ENCODE measurements at regions not wholly inside any gene's neighbourhood (a gene's known extent, or its start where the extent isn't known, plus 50 kb on each side); places are given as distances from the start of the nearest gene placed in this dataset.

DNA sequence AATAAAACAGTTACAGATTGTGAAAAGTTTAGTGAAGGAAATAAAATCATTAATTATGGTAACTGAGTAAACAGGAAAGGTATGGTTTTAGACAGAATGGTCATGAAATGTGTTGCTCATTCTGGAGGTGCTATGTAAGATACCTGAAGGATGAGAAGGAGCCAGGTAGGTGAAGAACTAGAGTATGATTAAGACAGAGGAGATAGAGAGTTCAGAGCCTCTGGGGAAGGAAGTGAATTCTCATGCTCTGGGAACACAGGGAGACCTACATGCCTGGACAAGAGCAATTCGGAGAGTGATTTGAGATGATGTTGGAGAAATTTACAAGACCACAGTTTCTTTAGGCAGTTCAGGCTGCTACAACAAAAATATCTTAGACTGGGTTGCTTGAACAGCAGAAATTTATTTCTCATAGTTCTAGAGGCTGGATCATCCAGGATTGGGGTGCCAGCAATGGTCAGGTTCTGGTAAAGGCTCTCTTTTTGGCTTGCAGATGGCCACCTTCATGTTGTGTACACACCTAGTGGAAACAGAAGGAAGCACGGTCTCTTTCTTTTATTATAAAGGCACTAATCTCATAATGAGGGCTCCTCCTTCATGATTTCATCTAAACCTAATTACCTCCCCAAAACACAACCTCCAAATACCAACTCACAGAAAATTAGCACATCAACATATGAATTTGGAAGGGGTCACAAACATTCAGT is 1416.1 kb downstream of the PCDH7 start:
- Histone ChIP-seq H3K4me1 (ENCODE audit: insufficient read depth, low read length, poor library complexity, severe bottlenecking) (no peaks in the 10 kb centered on the region), H3K9me3 (ENCODE audit: insufficient read depth, low read depth, low read length) (no peaks in the 10 kb centered on the region), H3K9ac (ENCODE audit: low read depth, low read length, poor library complexity, severe bottlenecking) (no peak overlapping the region), H3K27me3 (ENCODE audit: insufficient read depth, low read length, poor library complexity, severe bottlenecking) (no peaks in the 10 kb centered on the region), H3K36me3 (ENCODE audit: insufficient read depth, low read length) (no peaks in the 10 kb centered on the region), H4K20me1 (ENCODE audit: insufficient read depth, low read length, poor library complexity, severe bottlenecking) (no peaks in the 10 kb centered on the region), H3K79me2 (ENCODE audit: insufficient read depth, low read length) (no peaks in the 10 kb centered on the region), H3K4me2 (ENCODE audit: low read depth, low read length, poor library complexity, severe bottlenecking) (no peak overlapping the region), H3K9me2 (replicated peaks; ENCODE audit: low read depth, low read length) (no peaks in the 10 kb centered on the region), H2AFZ (ENCODE audit: low read length) (no peak overlapping the region), H3F3A (ENCODE audit: low read depth) (no peaks in the 10 kb centered on the region), H3K4me3 (ENCODE audit: low read length, poor library complexity, severe bottlenecking) (no peak overlapping the region)
- TF ChIP-seq, protein P1, sequence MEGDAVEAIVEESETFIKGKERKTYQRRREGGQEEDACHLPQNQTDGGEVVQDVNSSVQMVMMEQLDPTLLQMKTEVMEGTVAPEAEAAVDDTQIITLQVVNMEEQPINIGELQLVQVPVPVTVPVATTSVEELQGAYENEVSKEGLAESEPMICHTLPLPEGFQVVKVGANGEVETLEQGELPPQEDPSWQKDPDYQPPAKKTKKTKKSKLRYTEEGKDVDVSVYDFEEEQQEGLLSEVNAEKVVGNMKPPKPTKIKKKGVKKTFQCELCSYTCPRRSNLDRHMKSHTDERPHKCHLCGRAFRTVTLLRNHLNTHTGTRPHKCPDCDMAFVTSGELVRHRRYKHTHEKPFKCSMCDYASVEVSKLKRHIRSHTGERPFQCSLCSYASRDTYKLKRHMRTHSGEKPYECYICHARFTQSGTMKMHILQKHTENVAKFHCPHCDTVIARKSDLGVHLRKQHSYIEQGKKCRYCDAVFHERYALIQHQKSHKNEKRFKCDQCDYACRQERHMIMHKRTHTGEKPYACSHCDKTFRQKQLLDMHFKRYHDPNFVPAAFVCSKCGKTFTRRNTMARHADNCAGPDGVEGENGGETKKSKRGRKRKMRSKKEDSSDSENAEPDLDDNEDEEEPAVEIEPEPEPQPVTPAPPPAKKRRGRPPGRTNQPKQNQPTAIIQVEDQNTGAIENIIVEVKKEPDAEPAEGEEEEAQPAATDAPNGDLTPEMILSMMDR (conservative IDR thresholded peaks at IDR 0.05; ENCODE audit: low read length), result no peak
- TF ChIP-seq EZH2phosphoT487 (IDR thresholded peaks at IDR 0.05; ENCODE audit: borderline replicate concordance), result no peak

DNA sequence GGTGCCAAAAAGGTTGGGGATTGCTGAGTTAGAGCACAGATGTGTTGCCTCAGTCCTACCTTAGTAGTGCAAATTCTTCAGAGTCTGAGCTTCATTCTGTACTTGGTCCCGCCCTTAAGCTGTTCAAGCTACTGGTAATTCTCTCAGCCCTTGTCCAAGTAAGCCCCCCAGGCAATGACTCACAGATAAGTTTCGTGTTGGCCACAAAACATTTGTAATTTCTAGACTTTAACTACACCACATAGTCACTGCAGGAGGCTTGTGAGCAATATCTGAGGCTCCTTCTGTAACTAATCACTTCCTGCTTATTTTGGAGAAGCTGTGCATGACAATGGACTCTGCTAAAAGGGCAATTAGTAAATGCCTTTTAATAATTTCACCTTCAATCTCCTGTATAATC is 1420.5 kb downstream of the PCDH7 start:
- Histone ChIP-seq H3K9ac (ENCODE audit: low read depth, low read length, poor library complexity, severe bottlenecking) (no peak overlapping the region), H3K36me3 (ENCODE audit: insufficient read depth, low read length) (no peaks in the 10 kb centered on the region), H3K9me2 (replicated peaks; ENCODE audit: low read depth, low read length) (no peaks in the 10 kb centered on the region), H3K27me3 (ENCODE audit: insufficient read depth, low read length, poor library complexity, severe bottlenecking) (no peaks in the 10 kb centered on the region), H3F3A (ENCODE audit: low read depth) (no peaks in the 10 kb centered on the region), H3K4me3 (ENCODE audit: low read length, poor library complexity, severe bottlenecking) (no peak overlapping the region), H4K20me1 (ENCODE audit: insufficient read depth, low read length, poor library complexity, severe bottlenecking) (no peaks in the 10 kb centered on the region), H3K4me1 (ENCODE audit: insufficient read depth, low read length, poor library complexity, severe bottlenecking) (no peaks in the 10 kb centered on the region), H3K9me3 (ENCODE audit: insufficient read depth, low read depth, low read length) (no peaks in the 10 kb centered on the region), H2AFZ (ENCODE audit: low read length) (no peak overlapping the region), H3K4me2 (ENCODE audit: low read depth, low read length, poor library complexity, severe bottlenecking) (no peak overlapping the region), H3K79me2 (ENCODE audit: insufficient read depth, low read length) (no peaks in the 10 kb centered on the region)
- TF ChIP-seq EZH2phosphoT487 (IDR thresholded peaks at IDR 0.05; ENCODE audit: borderline replicate concordance), result no peak
- TF ChIP-seq, protein P1 (conservative IDR thresholded peaks at IDR 0.05; ENCODE audit: low read length), result no peak

DNA sequence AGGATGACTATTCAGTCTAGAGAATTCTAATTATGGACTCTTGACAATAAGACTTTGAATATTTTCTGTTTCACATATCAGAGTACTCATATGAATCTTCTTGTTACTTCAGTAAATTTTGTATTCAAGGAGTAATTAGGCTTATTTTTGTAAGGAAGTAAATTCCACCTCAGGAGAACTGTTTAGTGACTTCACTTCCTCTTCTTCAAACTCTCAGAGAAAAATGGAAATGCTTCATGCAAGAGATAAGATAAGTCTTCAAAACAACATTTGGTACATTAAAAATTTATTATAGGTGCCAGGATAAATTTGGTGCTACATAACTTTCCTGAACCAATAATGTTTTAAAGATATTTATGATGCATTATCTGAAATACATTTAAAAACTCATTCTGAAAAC is 1421.9 kb downstream of the PCDH7 start:
- H3K4me2 ChIP-seq (ENCODE audit: low read depth, low read length, poor library complexity, severe bottlenecking), result no peak overlapping the region
- H3K9me2 ChIP-seq (replicated peaks; ENCODE audit: low read depth, low read length), result no peaks in the 10 kb centered on the region
- no peaks in the 10 kb centered on the region for H4K20me1 ChIP-seq (ENCODE audit: insufficient read depth, low read length, poor library complexity, severe bottlenecking)
- H3K4me3 ChIP-seq (ENCODE audit: low read length, poor library complexity, severe bottlenecking), result no peak overlapping the region
- H3K36me3 ChIP-seq (ENCODE audit: insufficient read depth, low read length), result no peaks in the 10 kb centered on the region
- TF ChIP-seq, protein P1 (conservative IDR thresholded peaks at IDR 0.05; ENCODE audit: low read length), result no peak
- no peak for TF ChIP-seq EZH2phosphoT487 (IDR thresholded peaks at IDR 0.05; ENCODE audit: borderline replicate concordance)
- no peaks in the 10 kb centered on the region for H3K79me2 ChIP-seq (ENCODE audit: insufficient read depth, low read length)
- H2AFZ ChIP-seq (ENCODE audit: low read length), result no peak overlapping the region
- H3K9me3 ChIP-seq (ENCODE audit: insufficient read depth, low read depth, low read length), result no peaks in the 10 kb centered on the region
- H3K27me3 ChIP-seq (ENCODE audit: insufficient read depth, low read length, poor library complexity, severe bottlenecking), result no peaks in the 10 kb centered on the region
- H3K4me1 ChIP-seq (ENCODE audit: insufficient read depth, low read length, poor library complexity, severe bottlenecking), result no peaks in the 10 kb centered on the region
- no peak overlapping the region for H3K9ac ChIP-seq (ENCODE audit: low read depth, low read length, poor library complexity, severe bottlenecking)
- H3F3A ChIP-seq (ENCODE audit: low read depth), result no peaks in the 10 kb centered on the region

All from Loucy (cell line).